WI38 (cell line): ENCODE measurements at regions not wholly inside any gene's neighbourhood (a gene's known extent, or its start where the extent isn't known, plus 50 kb on each side); places are given as distances from the start of the nearest gene placed in this dataset.

ENCODE experiments used
- H3K4me3 ChIP-seq: 2 replicates; pipeline ENCODE4 v1.5.1; 2011; ENCODE audit warnings: low read depth, mild to moderate bottlenecking, control low read depth, low read length
- CTCF ChIP-seq: IDR thresholded peaks from 2 replicates; pipeline ENCODE4 v1.5.1; 2012; ENCODE audit warnings: low read depth, mild to moderate bottlenecking, control low read depth, low read length

- no peak for TF ChIP-seq CTCF
- no peak overlapping the region for H3K4me3 ChIP-seq
Observed at GRCh38 chr17:77001487-77001886, 133.3 kb downstream of the MGAT5B start.

- no peak for TF ChIP-seq CTCF
- no peak overlapping the region for H3K4me3 ChIP-seq
Observed at GRCh38 chr17:77002103-77003045, 134.2 kb downstream of the MGAT5B start.

GRCh38 chr17:77003699-77004098 lies 135.5 kb downstream of the MGAT5B start:
- no peak overlapping the region for H3K4me3 ChIP-seq
- TF ChIP-seq CTCF: no peak

DNA sequence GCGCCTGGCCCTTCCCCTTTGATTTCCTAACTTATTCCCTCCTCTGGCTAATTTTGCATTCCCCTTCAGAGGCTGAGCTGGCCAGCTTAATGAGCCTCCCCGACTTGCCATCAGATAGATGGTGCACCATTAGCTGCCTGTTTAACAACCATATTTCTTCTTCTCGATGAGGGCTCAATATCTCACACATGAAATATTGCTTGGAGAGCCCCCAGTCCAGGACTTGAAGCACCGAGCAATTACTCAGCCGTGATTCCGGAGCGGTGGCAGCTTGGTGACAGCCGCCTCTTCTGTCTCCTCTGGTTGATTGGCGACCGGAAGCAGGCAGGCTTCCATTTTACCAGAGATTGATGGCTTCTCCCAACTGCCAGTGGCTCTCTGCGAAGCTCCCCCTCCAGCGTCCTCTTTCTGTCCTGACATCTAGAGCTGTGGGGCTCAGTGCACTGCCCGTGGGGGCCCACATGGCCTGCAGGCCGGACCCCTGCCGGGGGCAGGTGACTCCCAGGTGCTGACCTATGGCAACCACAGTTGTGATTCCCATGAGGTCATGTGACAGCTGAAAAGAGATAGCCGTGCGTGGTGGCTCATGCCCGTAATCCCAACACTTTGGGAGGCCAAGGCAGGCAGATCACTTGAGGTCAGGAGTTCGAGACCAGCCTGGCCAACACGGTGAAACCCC lies 133.7 kb upstream of the SEC14L1 start:
- H3K4me3 ChIP-seq: no peak overlapping the region
- no peak for TF ChIP-seq CTCF

GRCh38 chr17:77009877-77010276 lies 130.9 kb upstream of the SEC14L1 start:
- H3K4me3 ChIP-seq: no peak overlapping the region
- no peak for TF ChIP-seq CTCF

- no peak overlapping the region for H3K4me3 ChIP-seq
- no peak for TF ChIP-seq CTCF
Observed at GRCh38 chr17:77010667-77011066, 130.1 kb upstream of the SEC14L1 start.
